H1 (cell line): ENCODE measurements at regions not wholly inside any gene's neighbourhood (a gene's known extent, or its start where the extent isn't known, plus 50 kb on each side); places are given as distances from the start of the nearest gene placed in this dataset.

Source experiments
- CTCF ChIA-PET: fragments of 300-600 bp; sonication (Branson Sonifier 250); formaldehyde crosslinking; loops from one replicate; lab custom pipeline; 2021; ENCODE audit not compliant: partially characterized antibody; lab: Charles Lee
- POLR2A ChIA-PET: fragments of 300-600 bp; sonication (Branson Sonifier 250); formaldehyde crosslinking; loops from one replicate; lab custom pipeline; 2021; ENCODE audit warnings: inconsistent platforms; ENCODE audit not compliant: partially characterized antibody; lab: Charles Lee
- DNase-seq, 2 experiments: peaks; one replicate each; pipeline versions ENCODE4 v3.0.0 to v3.0.0-alpha.2; 2010 to 2022; ENCODE audit warnings: low spot score in 2 of 2, low read depth in 1 of 2, mixed read lengths in 1 of 2
- FAIRE-seq: peaks from 2 replicates; lab custom pipeline; 2011; peaks lifted over from hg19 to GRCh38; lab: Jason Lieb, UNC
- H2AFZ ChIP-seq: 2 replicates; pipeline ENCODE4 v1.8.1; 2012; ENCODE audit warnings: low read length, inconsistent platforms
- H2AK5ac ChIP-seq: 2 replicates; pipeline ENCODE4 v1.6.1; 2013; ENCODE audit warnings: low read depth, low read length
- H2BK120ac ChIP-seq: replicated peaks from 2 replicates; pipeline ENCODE3; 2013; ENCODE audit warnings: low read depth, low read length, inconsistent platforms
- H2BK12ac ChIP-seq: 2 replicates; pipeline ENCODE4 v1.6.1; 2013; ENCODE audit warnings: low read depth, low read length
- H2BK15ac ChIP-seq: 2 replicates; pipeline ENCODE4 v1.6.1; 2013; ENCODE audit warnings: low read length
- H2BK20ac ChIP-seq: 2 replicates; pipeline ENCODE4 v1.6.1; 2013; ENCODE audit warnings: low read length
- H2BK5ac ChIP-seq: 2 replicates; pipeline ENCODE4 v1.6.1; 2013; ENCODE audit warnings: low read depth, low read length
- H3K14ac ChIP-seq: 2 replicates; pipeline ENCODE4 v1.6.1; 2013; ENCODE audit warnings: inconsistent platforms; ENCODE audit not compliant: insufficient read length
- H3K18ac ChIP-seq: 2 replicates; pipeline ENCODE4 v1.6.1; 2013; ENCODE audit warnings: low read length; ENCODE audit errors: extremely low read depth
- H3K23ac ChIP-seq: 2 replicates; pipeline ENCODE4 v1.6.1; 2013; ENCODE audit warnings: inconsistent platforms; ENCODE audit not compliant: insufficient read length
- H3K23me2 ChIP-seq: 2 replicates; pipeline ENCODE4 v1.6.1; 2013; ENCODE audit warnings: low read depth, low read length
- H3K27ac ChIP-seq: 2 replicates; pipeline ENCODE4 v1.6.1; 2011; ENCODE audit warnings: low read depth, low read length, inconsistent platforms
- H3K27me3 ChIP-seq, 4 experiments: replicated peaks in 1 of 4; 1 replicate in 1 of 4; 2 replicates in 3 of 4; pipeline versions ENCODE4 v1.6.1 to v1.8.1; 2011 to 2013; ENCODE audit warnings: low read length in 3 of 4, mild to moderate bottlenecking in 3 of 4, inconsistent platforms in 2 of 4, mixed read lengths in 2 of 4, moderate library complexity in 1 of 4; ENCODE audit not compliant: control insufficient read depth in 3 of 4, insufficient read depth in 3 of 4; ENCODE audit errors: extremely low read depth in 1 of 4
- H3K36me3 ChIP-seq, 4 experiments: 2 replicates each; pipeline versions ENCODE4 v1.6.1 to v1.8.1; 2011 to 2013; ENCODE audit warnings: mild to moderate bottlenecking in 4 of 4, low read length in 3 of 4, moderate library complexity in 2 of 4, control low read depth in 1 of 4, inconsistent platforms in 1 of 4; ENCODE audit not compliant: insufficient read depth in 4 of 4, control insufficient read depth in 2 of 4
- H3K4ac ChIP-seq: replicated peaks from 2 replicates; pipeline ENCODE3; 2013; ENCODE audit warnings: low read length, low read depth, mixed read lengths, inconsistent platforms; ENCODE audit not compliant: insufficient read length
- H3K4me1 ChIP-seq, 4 experiments: replicated peaks in 1 of 4; 1 replicate in 1 of 4; 2 replicates in 3 of 4; pipeline versions ENCODE4 v1.6.1 to v1.8.1; 2011 to 2013; ENCODE audit warnings: low read length in 3 of 4, inconsistent platforms in 2 of 4, mixed read lengths in 1 of 4; ENCODE audit not compliant: insufficient read depth in 4 of 4, control insufficient read depth in 3 of 4
- H3K4me2 ChIP-seq, 2 experiments: 2 replicates each; pipeline versions ENCODE4 v1.6.1 to v1.8.1; 2011 to 2013; ENCODE audit warnings: low read depth in 2 of 2, low read length in 2 of 2, control low read depth in 1 of 2, inconsistent platforms in 1 of 2, mild to moderate bottlenecking in 1 of 2; ENCODE audit not compliant: insufficient read depth in 1 of 2
- H3K4me3 ChIP-seq, 4 experiments: fragments of 200-600, 300-600 bp in 1 of 4; sonication (generic), shearing (Covaris generic), sonication (Bioruptor Twin) in 1 of 4; 2 replicates each; pipeline versions ENCODE4 v1.5.1 to v1.8.1; 2011 to 2016; ENCODE audit warnings: low read length in 4 of 4, low read depth in 3 of 4, control low read depth in 2 of 4, inconsistent platforms in 2 of 4, mild to moderate bottlenecking in 2 of 4, mixed read lengths in 1 of 4, moderate library complexity in 1 of 4; ENCODE audit not compliant: insufficient read depth in 2 of 4; ENCODE audit errors: extremely low read depth in 1 of 4
- H3K56ac ChIP-seq: replicated peaks from 2 replicates; pipeline ENCODE3; 2013; ENCODE audit warnings: low read depth, mild to moderate bottlenecking, mixed read lengths, low read length, inconsistent platforms; ENCODE audit not compliant: insufficient read length
- H3K79me1 ChIP-seq: 2 replicates; pipeline ENCODE4 v1.6.1; 2013; ENCODE audit warnings: low read depth, low read length, control low read depth
- H3K79me2 ChIP-seq, 2 experiments: 2 replicates each; pipeline versions ENCODE4 v1.6.1 to v1.8.1; 2012 to 2013; ENCODE audit warnings: low read length in 2 of 2, mild to moderate bottlenecking in 2 of 2, inconsistent platforms in 1 of 2; ENCODE audit not compliant: insufficient read depth in 2 of 2, control insufficient read depth in 1 of 2
- H3K9ac ChIP-seq, 4 experiments: replicated peaks in 1 of 4; 1 replicate in 1 of 4; 2 replicates in 3 of 4; pipeline versions ENCODE4 v1.6.1 to v1.8.1; 2011 to 2013; ENCODE audit warnings: low read depth in 3 of 4, low read length in 3 of 4, control low read depth in 2 of 4, mild to moderate bottlenecking in 2 of 4, moderate library complexity in 2 of 4, inconsistent platforms in 1 of 4; ENCODE audit errors: extremely low read depth in 1 of 4
- H3K9me3 ChIP-seq, 2 experiments: 2 replicates each; pipeline versions ENCODE4 v1.6.1 to v1.8.1; 2012 to 2013; ENCODE audit warnings: mild to moderate bottlenecking in 2 of 2, moderate library complexity in 2 of 2, control low read depth in 1 of 2, inconsistent platforms in 1 of 2, low read depth in 1 of 2, low read length in 1 of 2, mixed read lengths in 1 of 2; ENCODE audit not compliant: insufficient read depth in 2 of 2
- H4K20me1 ChIP-seq, 2 experiments: replicated peaks in 1 of 2; 2 replicates each; pipeline versions ENCODE3 to v1.8.1; 2011 to 2013; ENCODE audit warnings: inconsistent platforms in 2 of 2, low read length in 2 of 2, mild to moderate bottlenecking in 1 of 2; ENCODE audit not compliant: insufficient read depth in 2 of 2, control insufficient read depth in 1 of 2
- H4K5ac ChIP-seq: 2 replicates; pipeline ENCODE4 v1.6.1; 2013; ENCODE audit warnings: low read length, low read depth, mixed read lengths, inconsistent platforms; ENCODE audit not compliant: insufficient read length
- H4K8ac ChIP-seq: 2 replicates; pipeline ENCODE4 v1.8.0; 2013; ENCODE audit warnings: mild to moderate bottlenecking, moderate library complexity, low read length, inconsistent platforms; ENCODE audit not compliant: insufficient read depth; ENCODE audit errors: extremely low read depth
- H4K91ac ChIP-seq: replicated peaks from 2 replicates; pipeline ENCODE3; 2013; ENCODE audit warnings: low read length, mixed read lengths, inconsistent platforms; ENCODE audit not compliant: insufficient read length
- BACH1 ChIP-seq: IDR thresholded peaks from 2 replicates; pipeline ENCODE4 v1.6.1; 2012; ENCODE audit warnings: low read length, improper control_type of control experiment
- BRCA1 ChIP-seq: IDR thresholded peaks from 2 replicates; pipeline ENCODE4 v1.6.1; 2012; ENCODE audit warnings: low read depth, low read length, improper control_type of control experiment
- CBX5 ChIP-seq: fragments of 300-800, 300-1000 bp; sonication (generic); IDR thresholded peaks from 2 replicates; pipeline ENCODE4 v1.7.1; 2016; ENCODE audit warnings: antibody characterized with exemption, low read length, low read depth
- CHD2 ChIP-seq: IDR thresholded peaks from 2 replicates; pipeline ENCODE4 v1.6.1; 2012; ENCODE audit warnings: low read length, improper control_type of control experiment
- EZH2 ChIP-seq: fragments of 200-600 bp; sonication (generic); IDR thresholded peaks from 2 replicates; pipeline ENCODE4 v1.7.1; 2012; ENCODE audit warnings: low read depth, mild to moderate bottlenecking, moderate library complexity, low read length, inconsistent platforms; ENCODE audit not compliant: severe bottlenecking
- KDM1A ChIP-seq: fragments of 200-600, 300-600 bp; sonication (generic); IDR thresholded peaks from 2 replicates; pipeline ENCODE4 v1.7.1; 2016; ENCODE audit warnings: mild to moderate bottlenecking, low read length, borderline replicate concordance
- NANOG ChIP-seq: IDR thresholded peaks from 2 replicates; pipeline ENCODE4 v1.6.1; 2011; ENCODE audit warnings: low read length, low read depth, mild to moderate bottlenecking, inconsistent platforms; ENCODE audit not compliant: insufficient read depth, poor library complexity, severe bottlenecking
- POU5F1 ChIP-seq: IDR thresholded peaks from 2 replicates; pipeline ENCODE4 v1.6.1; 2011; ENCODE audit warnings: low read depth, mild to moderate bottlenecking, low read length, moderate library complexity
- RXRA ChIP-seq: IDR thresholded peaks from 2 replicates; pipeline ENCODE4 v1.6.1; 2011; ENCODE audit warnings: low read depth, mild to moderate bottlenecking, low read length, moderate library complexity; ENCODE audit not compliant: insufficient read depth
- SIN3A ChIP-seq, 2 experiments: IDR thresholded peaks in 1 of 2; conservative IDR thresholded peaks in 1 of 2; 2 replicates each; pipeline ENCODE4 v1.6.1; 2011 to 2012; ENCODE audit warnings: low read length in 2 of 2, improper control_type of control experiment in 1 of 2, low read depth in 1 of 2, mild to moderate bottlenecking in 1 of 2
- SUZ12 ChIP-seq: fragments of 200-600 bp; sonication (generic); IDR thresholded peaks from 2 replicates; pipeline ENCODE4 v1.6.1; 2012; ENCODE audit warnings: mild to moderate bottlenecking, inconsistent platforms, low read length, moderate library complexity, mixed read lengths
- TBP ChIP-seq: IDR thresholded peaks from 2 replicates; pipeline ENCODE4 v1.6.1; 2011; ENCODE audit warnings: low read depth, low read length, improper control_type of control experiment
- TEAD4 ChIP-seq: IDR thresholded peaks from 2 replicates; pipeline ENCODE4 v1.6.1; 2012; ENCODE audit warnings: low read depth, low read length, inconsistent platforms, mixed read lengths
- YY1 ChIP-seq: IDR thresholded peaks from 2 replicates; pipeline ENCODE4 v1.6.1; 2011; ENCODE audit warnings: low read depth, mild to moderate bottlenecking, low read length
- WGBS, 2 experiments: shearing (Covaris generic) in 1 of 2; methylation state at CpG; one replicate each; pipeline versions ENCODE4 v1.1.6 to v1.1.7; 2013 to 2015; ENCODE audit warnings: low lambda C conversion rate in 2 of 2, mixed read lengths in 2 of 2, inconsistent platforms in 1 of 2, low coverage in 1 of 2, missing lambda C conversion rate in 1 of 2; ENCODE audit not compliant: insufficient replicate concordance in 2 of 2, insufficient coverage in 1 of 2, insufficient read length in 1 of 2; ENCODE audit errors: extremely low coverage in 1 of 2, missing lambda C conversion rate in 1 of 2; 5-methylcytosine and 5-hydroxymethylcytosine counted together

GRCh38 chrX:4675686-4676300, 962.3 kb upstream of the PRKX start:
- Histone ChIP-seq H2AFZ (no peak overlapping the region), H3K27ac (no peak overlapping the region), H3K4me1 (no peaks in the 10 kb centered on the region)

More at GRCh38 chrX:4675686-4676300, 962.3 kb upstream of the PRKX start:
- Histone ChIP-seq H2AK5ac (no peak overlapping the region), H3K4ac (no peak overlapping the region), H2BK20ac (no peak overlapping the region), H3K79me1 (no peaks in the 10 kb centered on the region), H4K5ac (no peak overlapping the region), H2BK120ac (no peak overlapping the region), H3K9me3 (no peaks in the 10 kb centered on the region), H3K23ac (no peak overlapping the region), H2BK15ac (no peak overlapping the region), H4K8ac (no peak overlapping the region), H2BK12ac (no peak overlapping the region), H4K91ac (no peak overlapping the region), H3K14ac (no peak overlapping the region), H4K20me1 (no peaks in the 10 kb centered on the region), H3K27me3 (no peaks in the 10 kb centered on the region), H3K4me3 (no peak overlapping the region), H3K18ac (no peak overlapping the region), H3K9ac (no peak overlapping the region), H3K4me2 (no peak overlapping the region), H3K56ac (no peak overlapping the region), H3K23me2 (no peaks in the 10 kb centered on the region), H2BK5ac (no peak overlapping the region), H3K36me3 (no peaks in the 10 kb centered on the region), H3K79me2 (no peaks in the 10 kb centered on the region)
- ChIA-PET CTCF (no interaction called here), POLR2A (no interaction called here)
- FAIRE-seq (no peak), DNase-seq (no peak)
- WGBS, 2 experiments: 96% methylated on average over 3 of the region's 4 CpGs; no CpG with 5 or more reads in 1 of the 2 experiments
- TF ChIP-seq TEAD4: no peak
- no peak for TF ChIP-seq KDM1A
- no peak for TF ChIP-seq EZH2
- no peak for TF ChIP-seq RXRA
- no peak for TF ChIP-seq POU5F1
- TF ChIP-seq SUZ12: no peak
- no peak for TF ChIP-seq BACH1
- no peak for TF ChIP-seq BRCA1
- no peak for TF ChIP-seq TBP
- TF ChIP-seq SIN3A (conservative IDR thresholded peaks at IDR 0.05 in 1 of 2, IDR thresholded peaks at IDR 0.05 in 1 of 2; ENCODE audit: low read depth in 1 of 2, low read length in 2 of 2): no peak
- TF ChIP-seq CBX5: no peak
- TF ChIP-seq YY1: no peak
- no peak for TF ChIP-seq CHD2
- TF ChIP-seq NANOG: no peak
- TF ChIP-seq, all 59 proteins: peak for 0
